NCI-H524 (cell line): ENCODE measurements at regions not wholly inside any gene's neighbourhood (a gene's known extent, or its start where the extent isn't known, plus 50 kb on each side); places are given as distances from the start of the nearest gene placed in this dataset.

ENCODE experiments used
- DNase-seq, 2 experiments: peaks; one replicate each; lab custom pipeline; 2025; lab: John Stamatoyannopoulos, UW

- peak in 1 of 2 experiments; percentile 7 for DNase-seq
Observed at GRCh38 chr3:107897471-107898061, 193.3 kb downstream of the CD47 start.

GRCh38 chr3:107894998-107895397 is 195.8 kb downstream of the CD47 start:
- no peak for DNase-seq

- DNase-seq = no peak
Observed at GRCh38 chr3:107892955-107893624, 197.7 kb downstream of the CD47 start.

GRCh38 chr3:107884719-107885460 is 205.9 kb downstream of the CD47 start:
- DNase-seq = no peak

- no peak for DNase-seq
Observed at GRCh38 chr3:107884028-107884427, 206.8 kb downstream of the CD47 start.

- DNase-seq = no peak
Observed at GRCh38 chr3:107882881-107883280, 207.9 kb downstream of the CD47 start.

- DNase-seq = no peak
Observed at GRCh38 chr3:107882261-107882660, 208.6 kb downstream of the CD47 start.

GRCh38 chr3:107881509-107881908 is 209.3 kb downstream of the CD47 start:
- no peak for DNase-seq

- no peak for DNase-seq
Observed at GRCh38 chr3:107880702-107881101, 210.1 kb downstream of the CD47 start.

GRCh38 chr3:107877936-107878335 is 212.9 kb downstream of the CD47 start:
- DNase-seq = no peak

- no peak for DNase-seq
Observed at GRCh38 chr3:107870943-107871638, 219.7 kb downstream of the CD47 start.

- no peak for DNase-seq
Observed at GRCh38 chr3:107870096-107870495, 220.7 kb downstream of the CD47 start.

GRCh38 chr3:107868449-107868848 is 222.4 kb downstream of the CD47 start:
- DNase-seq = no peak

GRCh38 chr3:107861904-107862303 is 228.9 kb downstream of the CD47 start:
- no peak for DNase-seq

GRCh38 chr3:107861422-107861821 is 229.4 kb downstream of the CD47 start:
- no peak for DNase-seq
